Osteoblast (primary cell): ENCODE measurements at regions not wholly inside any gene's neighbourhood (a gene's known extent, or its start where the extent isn't known, plus 50 kb on each side); places are given as distances from the start of the nearest gene placed in this dataset. TPM values are rescaled to one million over a fixed set of nuclear protein-coding genes. Genes with fewer than 3 reads are reported as not detected.
A peak's percentile ranks its signal among the peaks of the same experiment; 100 is the strongest.

ENCODE experiments used
- DNase-seq: peaks from one replicate; pipeline ENCODE4 v3.0.0; 2011; ENCODE audit warnings: low spot score, mixed read lengths; ENCODE audit not compliant: insufficient read length; ENCODE audit errors: missing footprints
- H2AFZ ChIP-seq: 2 replicates; pipeline ENCODE4 v1.6.0; 2011; ENCODE audit warnings: mild to moderate bottlenecking, low read length
- H3K27ac ChIP-seq: 2 replicates; pipeline ENCODE4 v1.5.1; 2011; ENCODE audit warnings: mild to moderate bottlenecking, low read depth, low read length, moderate library complexity
- H3K27me3 ChIP-seq: 2 replicates; pipeline ENCODE4 v1.6.0; 2012; ENCODE audit warnings: mild to moderate bottlenecking, control low read depth, inconsistent platforms, low read length, moderate library complexity; ENCODE audit not compliant: insufficient read depth
- H3K36me3 ChIP-seq: 2 replicates; pipeline ENCODE4 v1.5.1; 2011; ENCODE audit warnings: mild to moderate bottlenecking, low read length, control low read depth, moderate library complexity; ENCODE audit not compliant: insufficient read depth
- H3K4me1 ChIP-seq: 2 replicates; pipeline ENCODE4 v1.5.1; 2011; ENCODE audit warnings: mild to moderate bottlenecking, low read length, control low read depth, moderate library complexity; ENCODE audit not compliant: insufficient read depth
- H3K4me2 ChIP-seq: 2 replicates; pipeline ENCODE4 v1.6.0; 2011; ENCODE audit warnings: mild to moderate bottlenecking, low read length; ENCODE audit not compliant: insufficient read depth
- H3K4me3 ChIP-seq: fragments of 200-600 bp; sonication (generic); 3 replicates; pipeline ENCODE4 v1.5.1; 2012; ENCODE audit warnings: mild to moderate bottlenecking, low read length, inconsistent platforms; ENCODE audit not compliant: insufficient read depth
- H3K79me2 ChIP-seq: 2 replicates; pipeline ENCODE4 v1.6.0; 2012; ENCODE audit warnings: mild to moderate bottlenecking, low read length, control low read depth, inconsistent platforms; ENCODE audit not compliant: insufficient read depth
- H3K9me3 ChIP-seq: 2 replicates; pipeline ENCODE4 v1.5.1; 2011; ENCODE audit warnings: low read depth, low read length, control low read depth
- H4K20me1 ChIP-seq: 2 replicates; pipeline ENCODE4 v1.6.0; 2012; ENCODE audit warnings: mild to moderate bottlenecking, low read length, control low read depth; ENCODE audit not compliant: insufficient read depth
- small RNA-seq: library from RNA; depleted of rRNA; stranded (forward); fragments of <200 nt; gene quantifications from one replicate; pipeline ENCODE3, GENCODE V24; 2012
- TF ChIP-seq, protein P1 (sequence below): IDR thresholded peaks from 2 replicates; pipeline ENCODE4 v1.5.1; 2011; ENCODE audit warnings: mild to moderate bottlenecking, low read depth, low read length, moderate library complexity; ENCODE audit errors: extremely low read depth

DNA sequence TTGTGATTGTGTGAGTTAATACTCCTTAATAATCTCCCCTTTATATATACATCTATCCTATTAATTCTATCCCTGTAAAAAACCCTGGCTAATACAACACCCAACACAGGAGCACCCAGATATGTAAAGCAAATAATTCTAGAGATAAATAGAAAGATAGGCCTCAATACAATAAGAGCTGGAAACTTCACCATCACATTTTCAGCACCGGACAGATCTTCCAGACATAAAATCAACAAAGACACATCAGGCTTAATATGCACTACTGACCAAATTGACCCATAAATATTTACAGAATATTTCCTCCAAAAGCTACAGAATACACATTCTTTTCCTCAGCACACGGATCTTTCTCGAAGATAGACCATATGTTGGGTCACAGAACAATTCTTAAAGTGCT, 71.0 kb upstream of the ST8SIA4 start:
- no peak for DNase-seq
- Histone ChIP-seq H3K36me3 (no peaks in the 10 kb centered on the region), H3K27ac (no peak overlapping the region), H3K4me2 (no peak overlapping the region), H3K79me2 (no peaks in the 10 kb centered on the region), H3K9me3 (no peaks in the 10 kb centered on the region), H3K4me1 (no peaks in the 10 kb centered on the region), H3K4me3 (no peak overlapping the region), H4K20me1 (no peaks in the 10 kb centered on the region), H2AFZ (no peak overlapping the region), H3K27me3 (no peaks in the 10 kb centered on the region)
- TF ChIP-seq, protein P1, sequence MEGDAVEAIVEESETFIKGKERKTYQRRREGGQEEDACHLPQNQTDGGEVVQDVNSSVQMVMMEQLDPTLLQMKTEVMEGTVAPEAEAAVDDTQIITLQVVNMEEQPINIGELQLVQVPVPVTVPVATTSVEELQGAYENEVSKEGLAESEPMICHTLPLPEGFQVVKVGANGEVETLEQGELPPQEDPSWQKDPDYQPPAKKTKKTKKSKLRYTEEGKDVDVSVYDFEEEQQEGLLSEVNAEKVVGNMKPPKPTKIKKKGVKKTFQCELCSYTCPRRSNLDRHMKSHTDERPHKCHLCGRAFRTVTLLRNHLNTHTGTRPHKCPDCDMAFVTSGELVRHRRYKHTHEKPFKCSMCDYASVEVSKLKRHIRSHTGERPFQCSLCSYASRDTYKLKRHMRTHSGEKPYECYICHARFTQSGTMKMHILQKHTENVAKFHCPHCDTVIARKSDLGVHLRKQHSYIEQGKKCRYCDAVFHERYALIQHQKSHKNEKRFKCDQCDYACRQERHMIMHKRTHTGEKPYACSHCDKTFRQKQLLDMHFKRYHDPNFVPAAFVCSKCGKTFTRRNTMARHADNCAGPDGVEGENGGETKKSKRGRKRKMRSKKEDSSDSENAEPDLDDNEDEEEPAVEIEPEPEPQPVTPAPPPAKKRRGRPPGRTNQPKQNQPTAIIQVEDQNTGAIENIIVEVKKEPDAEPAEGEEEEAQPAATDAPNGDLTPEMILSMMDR, result no peak

DNA sequence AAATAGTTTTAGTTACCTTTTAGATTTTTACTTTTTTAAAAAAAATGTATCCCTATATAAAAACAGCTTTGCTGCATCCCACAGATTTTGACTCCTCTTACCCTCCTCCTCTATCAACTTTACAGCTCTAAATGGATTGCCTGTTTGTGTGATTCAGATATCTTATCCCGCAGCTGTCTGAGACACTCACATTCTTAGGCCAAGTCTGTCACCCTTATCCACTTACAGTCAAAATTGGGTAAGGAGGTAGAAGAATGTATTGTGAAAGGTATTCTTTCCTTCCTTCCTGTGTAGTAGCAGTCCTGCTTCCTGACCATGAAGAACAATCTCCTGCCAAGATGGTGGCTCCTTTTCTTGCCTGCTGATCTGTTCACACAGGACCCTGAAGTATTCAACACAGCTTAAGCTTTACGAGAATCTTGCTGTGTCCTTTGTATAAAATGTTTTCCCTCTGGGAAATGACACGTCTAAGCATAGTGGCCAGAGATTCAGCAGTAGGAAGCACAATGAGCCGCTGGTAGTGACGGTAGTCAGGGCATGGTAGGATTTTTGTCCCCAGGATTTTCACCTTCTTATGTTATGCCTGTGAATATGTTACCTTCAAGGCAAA, 67.7 kb upstream of the ST8SIA4 start:
- Histone ChIP-seq H3K27me3 (no peaks in the 10 kb centered on the region), H3K27ac (no peak overlapping the region), H3K4me3 (no peak overlapping the region), H4K20me1 (no peaks in the 10 kb centered on the region), H3K36me3 (no peaks in the 10 kb centered on the region), H3K4me2 (no peak overlapping the region), H2AFZ (no peak overlapping the region), H3K79me2 (no peaks in the 10 kb centered on the region), H3K9me3 (no peaks in the 10 kb centered on the region), H3K4me1 (no peaks in the 10 kb centered on the region)
- TF ChIP-seq, protein P1, result no peak
- DNase-seq, result no peak

DNA sequence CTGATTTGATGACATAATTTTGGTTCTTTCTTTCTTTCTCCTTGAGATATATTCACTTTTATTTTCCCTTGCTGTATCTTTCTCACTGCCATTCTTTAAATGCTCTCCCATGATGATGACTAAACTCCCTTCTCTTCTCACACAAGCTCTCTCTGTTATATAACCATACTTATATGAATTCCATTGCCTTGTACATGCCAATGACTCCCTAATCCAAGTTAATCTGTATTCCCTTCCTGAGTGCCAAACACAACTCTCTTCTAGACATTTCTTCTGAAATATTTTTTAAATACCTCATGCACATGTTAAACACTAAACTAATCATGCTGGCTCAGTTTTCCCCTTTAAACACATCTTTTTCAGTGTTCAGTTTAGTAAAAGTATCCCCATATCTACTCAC, 62.2 kb upstream of the ST8SIA4 start:
- Histone ChIP-seq H3K79me2 (no peaks in the 10 kb centered on the region), H3K9me3 (no peaks in the 10 kb centered on the region), H3K4me2 (no peak overlapping the region), H2AFZ (no peak overlapping the region), H3K4me3 (no peak overlapping the region), H3K36me3 (no peaks in the 10 kb centered on the region), H3K27me3 (no peaks in the 10 kb centered on the region), H4K20me1 (no peaks in the 10 kb centered on the region), H3K27ac (no peak overlapping the region), H3K4me1 (no peaks in the 10 kb centered on the region)
- DNase-seq, result no peak
- TF ChIP-seq, protein P1, result no peak

Small RNAs in the stretch of these regions (small RNA-seq; reads per million reads assigned to genes)
- not detected for gene RN7SL802P
- gene RNA5SP188, result 1.0 reads per million, percentile 30 among the genes with 10 or more reads in this experiment
